Fibroblast of skin of scalp (primary cell): ENCODE measurements at regions not wholly inside any gene's neighbourhood (a gene's known extent, or its start where the extent isn't known, plus 50 kb on each side); places are given as distances from the start of the nearest gene placed in this dataset.

Source experiments
- DNase-seq: peaks from one replicate; pipeline ENCODE4 v3.0.0-alpha.2; 2013

- DNase-seq = no peak
Observed at GRCh38 chr13:80235967-80236302, 105.0 kb downstream of the SPRY2 start.

- DNase-seq = no peak
Observed at GRCh38 chr13:80235166-80235966, 105.6 kb downstream of the SPRY2 start.

- DNase-seq = no peak
Observed at GRCh38 chr13:80227645-80228044, 113.3 kb downstream of the SPRY2 start.

- no peak for DNase-seq
Observed at GRCh38 chr13:80226645-80227044, 114.3 kb downstream of the SPRY2 start.

GRCh38 chr13:80224468-80224867, 116.5 kb downstream of the SPRY2 start:
- no peak for DNase-seq

- no peak for DNase-seq
Observed at GRCh38 chr13:80217614-80218456, 123.1 kb downstream of the SPRY2 start.

- peak; percentile 55 for DNase-seq
Observed at GRCh38 chr13:80215368-80215767, 125.6 kb downstream of the SPRY2 start.

- peak; percentile 31 for DNase-seq
Observed at GRCh38 chr13:80214521-80214991, 126.4 kb downstream of the SPRY2 start.

GRCh38 chr13:80214050-80214449, 126.9 kb downstream of the SPRY2 start:
- no peak for DNase-seq

- DNase-seq = no peak
Observed at GRCh38 chr13:80213201-80213600, 127.7 kb downstream of the SPRY2 start.

- DNase-seq = no peak
Observed at GRCh38 chr13:80211566-80211965, 129.4 kb downstream of the SPRY2 start.

- DNase-seq = no peak
Observed at GRCh38 chr13:80204642-80205041, 136.3 kb downstream of the SPRY2 start.

- DNase-seq = no peak
Observed at GRCh38 chr13:80203496-80203895, 137.4 kb downstream of the SPRY2 start.

- no peak for DNase-seq
Observed at GRCh38 chr13:80201694-80202468, 139.0 kb downstream of the SPRY2 start.

- DNase-seq = no peak
Observed at GRCh38 chr13:80199585-80200292, 141.2 kb downstream of the SPRY2 start.

- DNase-seq = no peak
Observed at GRCh38 chr13:80199067-80199466, 141.9 kb downstream of the SPRY2 start.

GRCh38 chr13:80196756-80197155, 144.2 kb downstream of the SPRY2 start:
- peak; percentile 29 for DNase-seq

GRCh38 chr13:80195649-80196048, 145.3 kb downstream of the SPRY2 start:
- no peak for DNase-seq

GRCh38 chr13:80189889-80190597, 150.9 kb downstream of the SPRY2 start:
- DNase-seq = no peak

GRCh38 chr13:80180740-80181355, 160.1 kb downstream of the SPRY2 start:
- no peak for DNase-seq

GRCh38 chr13:80177327-80177726, 163.6 kb downstream of the SPRY2 start:
- DNase-seq = no peak
